Parathyroid adenoma (tissue), 2 donors: ENCODE measurements at regions not wholly inside any gene's neighbourhood (a gene's known extent, or its start where the extent isn't known, plus 50 kb on each side); places are given as distances from the start of the nearest gene placed in this dataset.

Experiments used
- H2AFZ ChIP-seq: fragments of 300-600 bp; sonication (generic); one replicate; pipeline ENCODE4 v1.7.0; 2017; ENCODE audit warnings: antibody characterized with exemption, mild to moderate bottlenecking
- H3K27ac ChIP-seq: fragments of 300-600 bp; sonication (generic); one replicate; pipeline ENCODE4 v1.7.0; 2017
- H3K27me3 ChIP-seq: fragments of 300-600 bp; sonication (generic); one replicate; pipeline ENCODE4 v1.7.0; 2017; ENCODE audit warnings: low read length; ENCODE audit not compliant: control insufficient read depth, insufficient read depth
- H3K36me3 ChIP-seq: fragments of 300-600 bp; sonication (generic); one replicate; pipeline ENCODE4 v1.7.0; 2017; ENCODE audit warnings: low read length; ENCODE audit not compliant: control insufficient read depth, insufficient read depth
- H3K4me1 ChIP-seq: fragments of 300-600 bp; sonication (generic); one replicate; pipeline ENCODE4 v1.7.0; 2017; ENCODE audit warnings: control low read depth
- H3K4me2 ChIP-seq: fragments of 300-600 bp; sonication (generic); one replicate; pipeline ENCODE4 v1.7.0; 2017; ENCODE audit warnings: low read length
- H3K4me3 ChIP-seq: fragments of 300-600 bp; sonication (generic); one replicate; pipeline ENCODE4 v1.7.0; 2017; ENCODE audit warnings: low read depth, low read length
- H3K79me2 ChIP-seq: fragments of 300-600 bp; sonication (generic); one replicate; pipeline ENCODE4 v1.7.0; 2017; ENCODE audit warnings: control low read depth
- H3K9ac ChIP-seq: fragments of 300-600 bp; sonication (generic); one replicate; pipeline ENCODE4 v1.7.0; 2017; ENCODE audit warnings: mild to moderate bottlenecking
- H3K9me3 ChIP-seq: fragments of 300-600 bp; sonication (generic); one replicate; pipeline ENCODE4 v1.7.0; 2017; ENCODE audit warnings: low read length; ENCODE audit not compliant: control insufficient read depth
- TF ChIP-seq, protein P1 (sequence below): fragments of 300-600 bp; sonication (generic); IDR thresholded peaks from one replicate; pipeline ENCODE4 v1.7.0; 2017; ENCODE audit warnings: antibody characterized with exemption, mild to moderate bottlenecking
- donor health status: primary hyperparathyroidism.

DNA sequence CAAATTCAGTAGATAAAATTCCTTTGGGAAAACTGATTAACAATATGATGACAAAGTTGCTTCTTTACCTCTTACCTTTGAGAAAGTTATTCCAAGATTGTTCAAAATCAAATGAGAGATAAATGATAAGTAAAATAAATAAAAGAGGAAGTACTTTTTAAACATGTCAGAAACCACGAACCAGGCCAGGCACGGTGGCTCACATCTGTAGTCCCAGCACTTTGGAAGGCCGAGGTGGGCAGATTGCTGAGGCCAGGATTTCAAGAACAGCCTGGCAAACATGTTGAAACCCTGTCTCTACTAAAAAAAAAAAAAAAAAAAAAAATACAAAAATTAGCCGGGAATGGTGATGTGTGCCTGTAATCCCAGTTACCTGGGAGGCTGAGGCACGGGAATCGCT, 296.6 kb downstream of the HGF start:
- H3K9ac ChIP-seq: no peak overlapping the region
- H3K4me3 ChIP-seq: no peak overlapping the region
- H3K36me3 ChIP-seq: no peaks in the 10 kb centered on the region
- no peaks in the 10 kb centered on the region for H3K27me3 ChIP-seq
- TF ChIP-seq, protein P1, sequence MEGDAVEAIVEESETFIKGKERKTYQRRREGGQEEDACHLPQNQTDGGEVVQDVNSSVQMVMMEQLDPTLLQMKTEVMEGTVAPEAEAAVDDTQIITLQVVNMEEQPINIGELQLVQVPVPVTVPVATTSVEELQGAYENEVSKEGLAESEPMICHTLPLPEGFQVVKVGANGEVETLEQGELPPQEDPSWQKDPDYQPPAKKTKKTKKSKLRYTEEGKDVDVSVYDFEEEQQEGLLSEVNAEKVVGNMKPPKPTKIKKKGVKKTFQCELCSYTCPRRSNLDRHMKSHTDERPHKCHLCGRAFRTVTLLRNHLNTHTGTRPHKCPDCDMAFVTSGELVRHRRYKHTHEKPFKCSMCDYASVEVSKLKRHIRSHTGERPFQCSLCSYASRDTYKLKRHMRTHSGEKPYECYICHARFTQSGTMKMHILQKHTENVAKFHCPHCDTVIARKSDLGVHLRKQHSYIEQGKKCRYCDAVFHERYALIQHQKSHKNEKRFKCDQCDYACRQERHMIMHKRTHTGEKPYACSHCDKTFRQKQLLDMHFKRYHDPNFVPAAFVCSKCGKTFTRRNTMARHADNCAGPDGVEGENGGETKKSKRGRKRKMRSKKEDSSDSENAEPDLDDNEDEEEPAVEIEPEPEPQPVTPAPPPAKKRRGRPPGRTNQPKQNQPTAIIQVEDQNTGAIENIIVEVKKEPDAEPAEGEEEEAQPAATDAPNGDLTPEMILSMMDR: no peak
- no peak overlapping the region for H2AFZ ChIP-seq
- H3K4me1 ChIP-seq: no peaks in the 10 kb centered on the region
- H3K4me2 ChIP-seq: no peak overlapping the region
- H3K79me2 ChIP-seq: no peaks in the 10 kb centered on the region
- H3K9me3 ChIP-seq: no peaks in the 10 kb centered on the region
- H3K27ac ChIP-seq: no peak overlapping the region

- Histone ChIP-seq H3K27ac (no peak overlapping the region), H3K79me2 (no peaks in the 10 kb centered on the region), H3K4me2 (no peak overlapping the region), H3K27me3 (no peaks in the 10 kb centered on the region), H3K9me3 (no peaks in the 10 kb centered on the region), H3K4me1 (no peaks in the 10 kb centered on the region), H3K9ac (no peak overlapping the region), H3K4me3 (no peak overlapping the region), H2AFZ (no peak overlapping the region), H3K36me3 (no peaks in the 10 kb centered on the region)
- TF ChIP-seq, protein P1: no peak
These were observed 299.0 kb downstream of the HGF start for GRCh38 chr7:81470724-81471379.

- Histone ChIP-seq H3K27ac (no peak overlapping the region), H2AFZ (no peak overlapping the region), H3K79me2 (no peaks in the 10 kb centered on the region), H3K4me2 (no peak overlapping the region), H3K9ac (no peak overlapping the region), H3K4me3 (no peak overlapping the region), H3K36me3 (no peaks in the 10 kb centered on the region), H3K9me3 (no peaks in the 10 kb centered on the region), H3K4me1 (no peaks in the 10 kb centered on the region), H3K27me3 (no peaks in the 10 kb centered on the region)
- TF ChIP-seq, protein P1: peak; percentile 37
These were observed 299.8 kb downstream of the HGF start for GRCh38 chr7:81469869-81470723.

GRCh38 chr7:81469153-81469868, 300.5 kb downstream of the HGF start:
- no peaks in the 10 kb centered on the region for H3K36me3 ChIP-seq
- TF ChIP-seq, protein P1: no peak
- no peak overlapping the region for H3K4me2 ChIP-seq
- no peak overlapping the region for H2AFZ ChIP-seq
- H3K4me1 ChIP-seq: no peaks in the 10 kb centered on the region
- no peak overlapping the region for H3K9ac ChIP-seq
- no peaks in the 10 kb centered on the region for H3K79me2 ChIP-seq
- H3K4me3 ChIP-seq: no peak overlapping the region
- H3K9me3 ChIP-seq: no peaks in the 10 kb centered on the region
- H3K27ac ChIP-seq: no peak overlapping the region
- no peaks in the 10 kb centered on the region for H3K27me3 ChIP-seq
